ENCODE measurements at regions not wholly inside any gene's neighbourhood (a gene's known extent, or its start where the extent isn't known, plus 50 kb on each side); places are given as distances from the start of the nearest gene placed in this dataset.

DNA sequence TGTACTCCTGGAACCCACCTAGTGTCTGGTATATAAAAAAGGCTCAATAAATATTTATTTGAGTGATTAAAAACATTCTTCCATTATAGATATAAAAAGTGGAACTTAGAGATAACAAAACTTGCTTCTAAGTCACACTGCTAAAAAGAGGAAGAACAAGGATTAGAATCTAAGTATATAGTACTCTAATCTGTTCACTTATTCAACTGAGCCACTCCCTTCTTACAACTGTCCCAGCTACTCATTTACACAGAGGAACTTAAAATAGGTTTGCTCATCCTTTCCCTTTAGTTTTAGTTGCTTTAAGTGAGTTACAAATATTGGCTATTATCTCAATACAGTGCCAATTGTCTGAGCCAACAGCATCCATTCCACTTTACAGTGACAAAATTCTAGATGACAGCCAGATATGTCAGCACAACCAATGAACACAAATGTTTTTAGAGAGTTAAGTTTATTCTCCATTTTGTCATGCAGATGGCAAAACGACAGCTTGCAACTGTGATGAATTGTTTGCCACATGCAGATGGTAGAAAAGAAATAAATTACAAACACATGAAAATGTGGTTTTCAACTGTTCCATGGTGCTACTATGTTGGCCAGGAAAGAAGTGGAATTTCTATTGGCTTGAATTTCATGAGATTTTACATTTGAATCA is 280.7 kb upstream of the ZC3H15 start:
- TF ChIP-seq, protein P1, sequence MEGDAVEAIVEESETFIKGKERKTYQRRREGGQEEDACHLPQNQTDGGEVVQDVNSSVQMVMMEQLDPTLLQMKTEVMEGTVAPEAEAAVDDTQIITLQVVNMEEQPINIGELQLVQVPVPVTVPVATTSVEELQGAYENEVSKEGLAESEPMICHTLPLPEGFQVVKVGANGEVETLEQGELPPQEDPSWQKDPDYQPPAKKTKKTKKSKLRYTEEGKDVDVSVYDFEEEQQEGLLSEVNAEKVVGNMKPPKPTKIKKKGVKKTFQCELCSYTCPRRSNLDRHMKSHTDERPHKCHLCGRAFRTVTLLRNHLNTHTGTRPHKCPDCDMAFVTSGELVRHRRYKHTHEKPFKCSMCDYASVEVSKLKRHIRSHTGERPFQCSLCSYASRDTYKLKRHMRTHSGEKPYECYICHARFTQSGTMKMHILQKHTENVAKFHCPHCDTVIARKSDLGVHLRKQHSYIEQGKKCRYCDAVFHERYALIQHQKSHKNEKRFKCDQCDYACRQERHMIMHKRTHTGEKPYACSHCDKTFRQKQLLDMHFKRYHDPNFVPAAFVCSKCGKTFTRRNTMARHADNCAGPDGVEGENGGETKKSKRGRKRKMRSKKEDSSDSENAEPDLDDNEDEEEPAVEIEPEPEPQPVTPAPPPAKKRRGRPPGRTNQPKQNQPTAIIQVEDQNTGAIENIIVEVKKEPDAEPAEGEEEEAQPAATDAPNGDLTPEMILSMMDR (IDR thresholded peaks at IDR 0.05): no peak
- TF ChIP-seq POLR2A (IDR thresholded peaks at IDR 0.05): no peak
